ENCODE measurements at regions not wholly inside any gene's neighbourhood (a gene's known extent, or its start where the extent isn't known, plus 50 kb on each side); places are given as distances from the start of the nearest gene placed in this dataset.

GRCh38 chrX:11960031-11960430, 178.2 kb upstream of the FRMPD4 start:
- TF ChIP-seq ZNF552 (CRISPR knock-in tag; IDR thresholded peaks at IDR 0.05; ENCODE audit: borderline replicate concordance) = no peak
- TF ChIP-seq ZNF274 (CRISPR knock-in tag; IDR thresholded peaks at IDR 0.05) = no peak

Measured in HepG2 (cell line).